T-cell (primary cell): ENCODE measurements at regions not wholly inside any gene's neighbourhood (a gene's known extent, or its start where the extent isn't known, plus 50 kb on each side); places are given as distances from the start of the nearest gene placed in this dataset.

Experiments
- ATAC-seq, 4 experiments: fragments of 200-7000 bp in 3 of 4; fragments of 150-1000 bp in 1 of 4; cut with Tn5 transposase; replicated peaks in 1 of 4; 1 replicate in 3 of 4; 2 replicates in 1 of 4; pipeline ENCODE4 v1.10.0; 2021; ENCODE audit warnings: moderate library complexity in 3 of 4, mild to moderate bottlenecking in 2 of 4, moderate number of reproducible peaks in 1 of 4
- CTCF ChIA-PET, 2 donors: fragments of 300-600 bp; sonication (Branson Sonifier 250); formaldehyde crosslinking; loops; one replicate each; lab custom pipeline; 2022; ENCODE audit warnings: antibody characterized with exemption in 2 of 2; lab: Charles Lee
- POLR2A ChIA-PET, 2 donors: fragments of 300-600 bp; sonication (Branson Sonifier 250); formaldehyde crosslinking; loops; one replicate each; lab custom pipeline; 2022; ENCODE audit warnings: antibody characterized with exemption in 2 of 2; lab: Charles Lee
- DNase-seq, 35 experiments: peaks; one replicate each; pipeline versions ENCODE4 v3.0.0 to v3.0.0-alpha.2; 2013 to 2023
- H3K27ac ChIP-seq: one replicate; pipeline ENCODE4 v1.5.1; 2013; ENCODE audit warnings: low read length
- H3K27me3 ChIP-seq, 2 experiments: replicated peaks in 1 of 2; 1 replicate in 1 of 2; 2 replicates in 1 of 2; pipeline versions ENCODE4 v1.6.1 to v1.7.0; 2013; ENCODE audit warnings: low read length in 1 of 2, mixed read lengths in 1 of 2; ENCODE audit not compliant: control insufficient read depth in 2 of 2, insufficient read depth in 2 of 2; ENCODE audit errors: extremely low read depth in 1 of 2
- H3K36me3 ChIP-seq, 2 donors: 1 replicate in 1 of 2; 2 replicates in 1 of 2; pipeline versions ENCODE4 v1.6.1 to v1.7.0; 2013; ENCODE audit warnings: low read length in 1 of 2; ENCODE audit not compliant: control insufficient read depth in 2 of 2, insufficient read depth in 1 of 2; ENCODE audit errors: extremely low read depth in 1 of 2
- H3K4me1 ChIP-seq, 2 experiments: 1 replicate in 1 of 2; 2 replicates in 1 of 2; pipeline versions ENCODE4 v1.6.1 to v1.7.0; 2013; ENCODE audit warnings: low read length in 2 of 2, mixed read lengths in 1 of 2; ENCODE audit not compliant: insufficient read depth in 2 of 2, control insufficient read depth in 1 of 2; ENCODE audit errors: extremely low read depth in 1 of 2
- H3K4me3 ChIP-seq, 2 donors: 1 replicate in 1 of 2; 2 replicates in 1 of 2; pipeline versions ENCODE4 v1.5.1 to v1.7.0; 2013; ENCODE audit warnings: mild to moderate bottlenecking in 2 of 2, low read length in 1 of 2, moderate library complexity in 1 of 2; ENCODE audit not compliant: control insufficient read depth in 1 of 2; ENCODE audit errors: extremely low read depth in 1 of 2
- H3K9me3 ChIP-seq: 2 replicates; pipeline ENCODE4 v1.7.0; 2013
- H3K27ac Mint-ChIP-seq, 2 donors: one replicate each; pipeline ENCODE4 v1.8.0; 2020 to 2021; ENCODE audit warnings: mild to moderate bottlenecking in 2 of 2, mixed read lengths in 2 of 2
- H3K27me3 Mint-ChIP-seq, 2 donors: one replicate each; pipeline ENCODE4 v1.8.0; 2021 to 2022; ENCODE audit warnings: mixed read lengths in 2 of 2
- H3K36me3 Mint-ChIP-seq: one replicate; pipeline ENCODE4 v1.8.0; 2021; ENCODE audit warnings: mixed read lengths
- H3K4me1 Mint-ChIP-seq, 3 donors: one replicate each; pipeline ENCODE4 v1.8.0; 2020 to 2022; ENCODE audit warnings: mixed read lengths in 3 of 3, mild to moderate bottlenecking in 1 of 3
- H3K4me3 Mint-ChIP-seq, 3 donors: one replicate each; pipeline ENCODE4 v1.8.0; 2020 to 2022; ENCODE audit warnings: mild to moderate bottlenecking in 3 of 3, mixed read lengths in 3 of 3, moderate library complexity in 3 of 3
- H3K9me3 Mint-ChIP-seq, 3 donors: one replicate each; pipeline ENCODE4 v1.8.0; 2020 to 2022; ENCODE audit warnings: mixed read lengths in 3 of 3
- WGBS: methylation state at CpG from one replicate; pipeline ENCODE4 v1.1.5; 2013; ENCODE audit warnings: missing lambda C conversion rate; ENCODE audit not compliant: insufficient coverage; 5-methylcytosine and 5-hydroxymethylcytosine counted together

GRCh38 chr11:27279460-27279859, 83.6 kb downstream of the CCDC34 start:
- no CpG with 5 or more reads among the region's 4 CpGs for WGBS
- no peak overlapping the region for H3K4me3 ChIP-seq
- POLR2A ChIA-PET, result no interaction called here

DNA sequence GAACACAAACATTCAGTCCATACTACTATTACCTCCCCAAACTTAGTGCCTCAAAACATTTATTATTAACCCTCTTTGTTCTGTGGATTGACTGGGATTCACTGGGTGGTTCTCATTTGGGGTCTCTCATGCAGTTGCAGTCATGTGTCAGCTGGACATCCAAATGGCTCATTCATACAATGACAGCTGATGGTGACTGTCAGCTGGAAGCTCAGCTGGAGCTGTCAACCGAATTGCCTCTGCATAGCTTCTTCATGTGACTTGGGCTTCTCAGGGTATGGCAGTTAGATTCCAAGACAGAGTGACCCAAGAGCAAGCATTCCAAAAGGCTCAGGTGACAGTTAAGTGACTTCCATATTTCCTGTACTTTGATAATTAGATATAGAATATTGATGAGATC, 85.2 kb downstream of the CCDC34 start:
- ChIA-PET CTCF (no interaction called here), POLR2A (no interaction called here)
- H3K9me3 Mint-ChIP-seq, result no peaks in the 10 kb centered on the region
- Histone ChIP-seq H3K4me1 (no peaks in the 10 kb centered on the region), H3K9me3 (no peaks in the 10 kb centered on the region), H3K27me3 (peaks cover 0 to 6% of the 10 kb centered on the region in 2 experiments), H3K27ac (no peak overlapping the region), H3K4me3 (no peak overlapping the region), H3K36me3 (no peaks in the 10 kb centered on the region)
- no peak overlapping the region for H3K4me3 Mint-ChIP-seq
- no peaks in the 10 kb centered on the region for H3K36me3 Mint-ChIP-seq
- H3K27me3 Mint-ChIP-seq, result peaks cover 10 to 14% of the 10 kb centered on the region in 2 donors
- H3K4me1 Mint-ChIP-seq, result no peaks in the 10 kb centered on the region
- no peak overlapping the region for H3K27ac Mint-ChIP-seq
- ATAC-seq (no peak), DNase-seq (no peak)
- WGBS, result 63% methylated on average over 1 of the region's 1 CpG

More at GRCh38 chr11:27279460-27279859, 83.6 kb downstream of the CCDC34 start:
- H3K27me3 Mint-ChIP-seq, result peaks cover 10 to 13% of the 10 kb centered on the region in 2 donors
- Histone ChIP-seq H3K9me3 (no peaks in the 10 kb centered on the region), H3K27me3 (no peaks in the 10 kb centered on the region), H3K27ac (no peak overlapping the region), H3K4me1 (no peaks in the 10 kb centered on the region), H3K36me3 (no peaks in the 10 kb centered on the region)
- ATAC-seq (no peak), DNase-seq (no peak)
- H3K4me3 Mint-ChIP-seq, result no peak overlapping the region
- H3K36me3 Mint-ChIP-seq, result no peaks in the 10 kb centered on the region
- no peaks in the 10 kb centered on the region for H3K4me1 Mint-ChIP-seq
- CTCF ChIA-PET, result no interaction called here
- H3K27ac Mint-ChIP-seq, result no peak overlapping the region
- no peaks in the 10 kb centered on the region for H3K9me3 Mint-ChIP-seq

GRCh38 chr11:27276141-27276540, 86.9 kb downstream of the CCDC34 start:
- Histone ChIP-seq H3K36me3 (no peaks in the 10 kb centered on the region), H3K4me3 (no peak overlapping the region), H3K4me1 (no peaks in the 10 kb centered on the region), H3K27me3 (peaks cover 0 to 6% of the 10 kb centered on the region in 2 experiments), H3K9me3 (no peaks in the 10 kb centered on the region), H3K27ac (no peak overlapping the region)
- CTCF ChIA-PET, result no interaction called here
- Mint-ChIP-seq H3K27ac (no peak overlapping the region), H3K27me3 (peaks cover 15 to 17% of the 10 kb centered on the region in 2 donors), H3K36me3 (no peaks in the 10 kb centered on the region), H3K4me1 (no peaks in the 10 kb centered on the region), H3K4me3 (no peak overlapping the region), H3K9me3 (peaks cover 0 to 10% (median 6%) of the 10 kb centered on the region in 3 donors)
- ATAC-seq (no peak), DNase-seq (no peak)
- WGBS, result no CpG with 5 or more reads among the region's 1 CpG
- POLR2A ChIA-PET, result no interaction called here

GRCh38 chr11:27274854-27275395, 88.1 kb downstream of the CCDC34 start:
- Histone ChIP-seq H3K36me3 (no peaks in the 10 kb centered on the region), H3K4me1 (no peaks in the 10 kb centered on the region), H3K4me3 (no peak overlapping the region), H3K27me3 (peaks cover 0 to 6% of the 10 kb centered on the region in 2 experiments), H3K27ac (no peak overlapping the region), H3K9me3 (no peaks in the 10 kb centered on the region)
- Mint-ChIP-seq H3K27ac (no peak overlapping the region), H3K27me3 (peaks cover 14 to 15% of the 10 kb centered on the region in 2 donors), H3K4me1 (no peaks in the 10 kb centered on the region), H3K36me3 (no peaks in the 10 kb centered on the region), H3K4me3 (no peak overlapping the region), H3K9me3 (peaks cover 2 to 17% (median 6%) of the 10 kb centered on the region in 3 donors)
- POLR2A ChIA-PET, result no interaction called here
- CTCF ChIA-PET, result no interaction called here
- ATAC-seq (no peak), DNase-seq (no peak)

GRCh38 chr11:27266125-27266524, 96.9 kb downstream of the CCDC34 start:
- no peak overlapping the region for H3K27ac ChIP-seq
- 100% methylated on average over 1 of the region's 2 CpGs for WGBS
- Mint-ChIP-seq H3K9me3 (peaks cover 5 to 12% (median 7%) of the 10 kb centered on the region in 3 donors), H3K27ac (no peak overlapping the region), H3K36me3 (no peaks in the 10 kb centered on the region), H3K27me3 (peaks cover 0 to 1% of the 10 kb centered on the region in 2 donors), H3K4me3 (no peak overlapping the region), H3K4me1 (no peaks in the 10 kb centered on the region)
- ChIA-PET CTCF (no interaction called here), POLR2A (no interaction called here)
- DNase-seq (no peak), ATAC-seq (no peak)
- no peak overlapping the region for H3K4me3 ChIP-seq
- H3K9me3 ChIP-seq, result no peaks in the 10 kb centered on the region
- no peaks in the 10 kb centered on the region for H3K4me1 ChIP-seq
- no peaks in the 10 kb centered on the region for H3K27me3 ChIP-seq
- H3K36me3 ChIP-seq, result no peaks in the 10 kb centered on the region

GRCh38 chr11:27263986-27264385, 99.0 kb downstream of the CCDC34 start:
- POLR2A ChIA-PET, result no interaction called here

DNA sequence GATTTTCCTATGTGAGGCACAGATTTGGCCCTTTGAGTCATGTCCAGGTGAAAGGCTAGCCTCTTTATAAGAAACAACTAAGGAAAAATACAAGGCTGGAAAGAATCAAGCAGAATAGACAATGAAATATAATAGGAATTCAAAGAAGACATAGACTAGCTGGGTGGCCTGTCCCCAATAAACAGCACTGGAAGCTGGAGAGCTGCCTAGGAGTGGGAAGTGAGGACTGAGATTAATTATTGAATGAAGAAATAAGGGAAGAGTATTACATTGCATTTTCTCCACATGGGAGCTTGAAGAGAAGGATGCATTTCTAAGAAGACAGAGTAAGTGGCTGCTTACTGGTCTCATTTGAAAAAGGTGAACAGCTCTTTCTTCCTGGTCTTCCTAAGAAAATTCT, 100.0 kb downstream of the CCDC34 start:
- no peak overlapping the region for H3K4me3 ChIP-seq
- DNase-seq (no peak), ATAC-seq (no peak)
- no peaks in the 10 kb centered on the region for H3K4me1 Mint-ChIP-seq
- H3K27me3 ChIP-seq, result no peaks in the 10 kb centered on the region
- POLR2A ChIA-PET, result no interaction called here
- H3K4me3 Mint-ChIP-seq, result no peak overlapping the region
- no peaks in the 10 kb centered on the region for H3K36me3 Mint-ChIP-seq
- CTCF ChIA-PET, result no interaction called here
- H3K27me3 Mint-ChIP-seq, result peaks cover 0 to 13% of the 10 kb centered on the region in 2 donors
- H3K9me3 ChIP-seq, result no peaks in the 10 kb centered on the region
- no peak overlapping the region for H3K27ac Mint-ChIP-seq
- no peaks in the 10 kb centered on the region for H3K9me3 Mint-ChIP-seq
- H3K36me3 ChIP-seq, result no peaks in the 10 kb centered on the region
- H3K27ac ChIP-seq, result no peak overlapping the region
- no peaks in the 10 kb centered on the region for H3K4me1 ChIP-seq

More at GRCh38 chr11:27263986-27264385, 99.0 kb downstream of the CCDC34 start:
- Mint-ChIP-seq H3K4me1 (no peaks in the 10 kb centered on the region), H3K27me3 (peaks cover 0 to 6% of the 10 kb centered on the region in 2 donors), H3K36me3 (no peaks in the 10 kb centered on the region), H3K27ac (no peak overlapping the region), H3K4me3 (no peak overlapping the region), H3K9me3 (peaks cover 0 to 5% (median 0%) of the 10 kb centered on the region in 3 donors)
- H3K4me1 ChIP-seq, result no peaks in the 10 kb centered on the region
- no peaks in the 10 kb centered on the region for H3K9me3 ChIP-seq
- CTCF ChIA-PET, result no interaction called here
- WGBS, result no CpG with 5 or more reads among the region's 3 CpGs
- no peak for DNase-seq
- no peaks in the 10 kb centered on the region for H3K27me3 ChIP-seq
- H3K4me3 ChIP-seq, result no peak overlapping the region
- H3K27ac ChIP-seq, result no peak overlapping the region
- no peaks in the 10 kb centered on the region for H3K36me3 ChIP-seq
- ATAC-seq, result no peak
